Tibial nerve (tissue), 4 donors: ENCODE measurements at regions not wholly inside any gene's neighbourhood (a gene's known extent, or its start where the extent isn't known, plus 50 kb on each side); places are given as distances from the start of the nearest gene placed in this dataset.

Experiments
- DNase-seq, 2 donors: peaks; one replicate each; pipeline ENCODE4 v3.0.0-alpha.2; 2019; ENCODE audit warnings: low spot score in 2 of 2
- H3K27ac ChIP-seq, 4 donors: fragments of 200-600 bp; sonication (generic) in 3 of 4; one replicate each; pipeline ENCODE4 v1.5.1; 2017 to 2019; ENCODE audit warnings: mild to moderate bottlenecking in 1 of 4
- H3K27me3 ChIP-seq, 2 donors: fragments of 200-600 bp; sonication (generic) in 1 of 2; one replicate each; pipeline versions ENCODE4 v1.5.1 to v1.6.0; 2017 to 2019
- H3K36me3 ChIP-seq, 3 donors: fragments of 200-600 bp; sonication (generic); one replicate each; pipeline ENCODE4 v1.5.1; 2018 to 2019
- H3K4me1 ChIP-seq, 4 donors: fragments of 200-600 bp; sonication (generic) in 3 of 4; one replicate each; pipeline ENCODE4 v1.5.1; 2017 to 2019
- H3K4me3 ChIP-seq, 4 donors: fragments of 200-600 bp; sonication (generic) in 3 of 4; one replicate each; pipeline ENCODE4 v1.5.1; 2017 to 2019; ENCODE audit warnings: mild to moderate bottlenecking in 1 of 4, moderate library complexity in 1 of 4
- H3K9me3 ChIP-seq, 4 donors: fragments of 200-600 bp; sonication (generic) in 3 of 4; one replicate each; pipeline ENCODE4 v1.5.1; 2017 to 2019
- EP300 ChIP-seq, 2 donors: sonication (generic); formaldehyde crosslinking; IDR thresholded peaks; one replicate each; pipeline ENCODE4 v1.6.1; 2017; ENCODE audit warnings: antibody characterized with exemption in 2 of 2, mild to moderate bottlenecking in 1 of 2
- POLR2A ChIP-seq, 2 donors: fragments of 450-650 bp; IDR thresholded peaks; one replicate each; pipeline ENCODE4 v1.6.1; 2017; ENCODE audit warnings: antibody characterized with exemption in 2 of 2, mild to moderate bottlenecking in 2 of 2, moderate library complexity in 2 of 2
- WGBS, 2 donors: methylation state at CpG; one replicate each; pipeline ENCODE4 v1.1.5; 2018; 5-methylcytosine and 5-hydroxymethylcytosine counted together
- TF ChIP-seq, protein P1 (sequence below), 5 experiments: fragments of 200-600 bp in 3 of 5; fragments of 450-650 bp in 2 of 5; sonication (generic) in 3 of 5; IDR thresholded peaks; one replicate each; pipeline ENCODE4 v1.5.1; 2016 to 2019; ENCODE audit warnings: antibody characterized with exemption in 5 of 5, mild to moderate bottlenecking in 3 of 5, moderate library complexity in 2 of 5

DNA sequence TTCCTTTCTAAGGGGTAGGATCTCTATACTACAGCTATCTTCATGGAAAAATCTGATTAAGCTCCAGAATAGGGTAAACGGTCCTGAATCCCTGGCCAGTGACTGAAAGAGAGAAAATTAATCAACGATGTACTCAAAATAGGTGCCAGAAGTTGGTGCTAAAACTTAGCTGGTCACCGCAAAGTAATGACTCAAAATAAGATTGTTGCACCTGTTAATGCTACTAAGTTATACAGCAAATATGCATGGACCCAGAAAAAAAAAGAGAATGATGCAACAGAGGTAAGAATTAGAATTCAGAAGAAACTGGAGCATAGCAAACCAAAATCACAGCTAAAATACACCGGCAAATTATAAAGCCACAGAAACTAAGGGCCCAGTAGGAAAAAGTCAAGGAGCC, 239.7 kb upstream of the FAM241A start:
- Histone ChIP-seq H3K4me1 (no peaks in the 10 kb centered on the region), H3K9me3 (no peaks in the 10 kb centered on the region), H3K27ac (no peak overlapping the region), H3K4me3 (no peak overlapping the region), H3K36me3 (no peaks in the 10 kb centered on the region), H3K27me3 (no peaks in the 10 kb centered on the region)
- TF ChIP-seq EP300 (IDR thresholded peaks at IDR 0.05): no peak
- no peak for TF ChIP-seq POLR2A (IDR thresholded peaks at IDR 0.05)
- TF ChIP-seq, protein P1, sequence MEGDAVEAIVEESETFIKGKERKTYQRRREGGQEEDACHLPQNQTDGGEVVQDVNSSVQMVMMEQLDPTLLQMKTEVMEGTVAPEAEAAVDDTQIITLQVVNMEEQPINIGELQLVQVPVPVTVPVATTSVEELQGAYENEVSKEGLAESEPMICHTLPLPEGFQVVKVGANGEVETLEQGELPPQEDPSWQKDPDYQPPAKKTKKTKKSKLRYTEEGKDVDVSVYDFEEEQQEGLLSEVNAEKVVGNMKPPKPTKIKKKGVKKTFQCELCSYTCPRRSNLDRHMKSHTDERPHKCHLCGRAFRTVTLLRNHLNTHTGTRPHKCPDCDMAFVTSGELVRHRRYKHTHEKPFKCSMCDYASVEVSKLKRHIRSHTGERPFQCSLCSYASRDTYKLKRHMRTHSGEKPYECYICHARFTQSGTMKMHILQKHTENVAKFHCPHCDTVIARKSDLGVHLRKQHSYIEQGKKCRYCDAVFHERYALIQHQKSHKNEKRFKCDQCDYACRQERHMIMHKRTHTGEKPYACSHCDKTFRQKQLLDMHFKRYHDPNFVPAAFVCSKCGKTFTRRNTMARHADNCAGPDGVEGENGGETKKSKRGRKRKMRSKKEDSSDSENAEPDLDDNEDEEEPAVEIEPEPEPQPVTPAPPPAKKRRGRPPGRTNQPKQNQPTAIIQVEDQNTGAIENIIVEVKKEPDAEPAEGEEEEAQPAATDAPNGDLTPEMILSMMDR (IDR thresholded peaks at IDR 0.05): no peak
- DNase-seq: no peak
- 86 to 90% methylated on average over 4 of the region's 4 CpGs for WGBS, 2 donors

DNA sequence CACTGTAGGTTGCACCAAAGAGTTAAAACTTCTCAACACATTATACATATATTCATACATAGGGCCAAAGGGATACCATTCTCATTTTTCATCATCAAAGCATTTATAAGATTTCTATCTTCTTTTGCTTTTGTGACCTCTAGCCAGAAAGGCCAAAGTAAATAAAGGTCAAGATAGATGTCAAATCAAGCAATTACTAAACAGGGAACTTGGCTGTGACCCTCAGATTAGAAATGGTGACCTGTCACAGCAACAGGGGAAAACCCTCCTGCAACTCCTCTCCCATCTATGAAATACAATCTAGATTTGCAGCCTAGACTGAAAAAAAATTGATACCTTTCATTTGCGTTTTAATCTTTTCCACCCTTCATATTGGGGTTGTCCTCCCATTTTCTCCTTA, 225.6 kb upstream of the FAM241A start:
- no peak for DNase-seq
- Histone ChIP-seq H3K9me3 (no peaks in the 10 kb centered on the region), H3K36me3 (no peaks in the 10 kb centered on the region), H3K4me3 (no peak overlapping the region), H3K27me3 (no peaks in the 10 kb centered on the region), H3K4me1 (no peaks in the 10 kb centered on the region), H3K27ac (no peak overlapping the region)
- TF ChIP-seq EP300 (IDR thresholded peaks at IDR 0.05) (no peak), POLR2A (IDR thresholded peaks at IDR 0.05) (no peak)
- TF ChIP-seq, protein P1 (IDR thresholded peaks at IDR 0.05): no peak
- WGBS, 2 donors: 80 to 86% methylated on average over 1 of the region's 1 CpG

DNA sequence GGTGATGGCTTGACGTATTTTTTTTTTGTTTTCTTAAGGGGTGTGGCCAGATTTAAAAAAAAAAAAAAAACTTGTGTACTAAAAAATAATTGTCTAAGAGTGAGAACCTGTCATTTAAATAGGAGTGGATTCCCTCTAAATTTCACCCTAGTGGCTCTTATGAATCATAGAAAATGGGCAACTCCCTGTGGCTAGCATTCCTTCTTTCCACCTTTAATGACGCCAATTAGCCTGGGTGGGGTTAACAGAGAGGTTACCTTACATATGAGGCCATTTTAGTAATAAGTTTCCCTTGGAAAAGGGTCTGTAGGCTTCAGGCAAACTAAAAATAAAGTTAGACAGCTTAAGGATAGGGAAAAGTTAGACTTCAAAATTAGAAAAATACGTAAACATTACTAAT, 223.5 kb upstream of the FAM241A start:
- H3K27ac ChIP-seq: no peak overlapping the region
- H3K9me3 ChIP-seq: no peaks in the 10 kb centered on the region
- H3K36me3 ChIP-seq: no peaks in the 10 kb centered on the region
- DNase-seq: no peak
- TF ChIP-seq POLR2A (IDR thresholded peaks at IDR 0.05) (no peak), EP300 (IDR thresholded peaks at IDR 0.05) (no peak)
- TF ChIP-seq, protein P1 (IDR thresholded peaks at IDR 0.05): no peak
- no peaks in the 10 kb centered on the region for H3K27me3 ChIP-seq
- no peaks in the 10 kb centered on the region for H3K4me1 ChIP-seq
- H3K4me3 ChIP-seq: no peak overlapping the region
- 81 to 90% methylated on average over 3 of the region's 3 CpGs for WGBS, 2 donors

DNA sequence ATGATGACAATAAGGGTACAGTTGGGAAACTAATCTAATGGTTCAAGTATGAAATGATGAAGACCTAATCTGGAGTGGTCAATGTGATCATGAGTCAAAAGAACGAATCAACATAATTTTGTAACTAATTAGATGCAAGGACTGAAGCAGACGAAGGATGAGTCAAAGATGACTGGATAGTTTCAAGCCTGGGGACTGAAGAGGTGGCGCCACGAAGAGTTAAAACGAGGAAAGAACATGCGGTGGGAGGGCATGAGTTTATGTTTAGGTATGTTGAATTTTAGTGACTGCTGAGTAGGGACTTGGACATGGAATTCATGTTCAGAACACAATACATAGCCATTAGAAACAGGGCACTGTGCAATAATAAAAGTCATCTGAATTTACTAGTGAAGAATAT, 221.5 kb upstream of the FAM241A start:
- 87% methylated on average over 6 of the region's 6 CpGs for WGBS, 2 donors
- Histone ChIP-seq H3K36me3 (no peaks in the 10 kb centered on the region), H3K4me3 (no peak overlapping the region), H3K4me1 (no peaks in the 10 kb centered on the region), H3K9me3 (no peaks in the 10 kb centered on the region), H3K27me3 (no peaks in the 10 kb centered on the region), H3K27ac (no peak overlapping the region)
- TF ChIP-seq POLR2A (IDR thresholded peaks at IDR 0.05) (no peak), EP300 (IDR thresholded peaks at IDR 0.05) (no peak)
- TF ChIP-seq, protein P1 (IDR thresholded peaks at IDR 0.05): no peak
- no peak for DNase-seq

DNA sequence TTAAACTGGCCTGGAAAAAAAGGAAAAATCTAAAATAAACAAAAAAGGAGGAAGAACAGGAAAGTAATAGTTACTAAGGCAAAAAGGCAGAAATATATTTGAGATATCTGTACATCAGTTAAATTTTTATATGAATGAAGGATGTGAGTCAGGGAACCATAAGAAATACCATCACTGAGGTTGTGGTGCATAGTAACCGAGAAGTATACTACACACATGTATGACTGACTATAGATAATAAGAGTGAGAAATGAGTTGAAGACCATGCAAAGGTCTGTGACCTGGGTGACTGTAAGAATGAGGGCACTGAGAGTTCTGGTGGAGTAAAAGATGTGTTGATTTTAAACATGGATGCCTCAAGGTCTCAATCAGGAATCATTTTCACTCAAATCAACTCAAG, 220.6 kb upstream of the FAM241A start:
- WGBS, 2 donors: 89 to 97% methylated on average over 1 of the region's 1 CpG
- DNase-seq: no peak
- Histone ChIP-seq H3K4me3 (no peak overlapping the region), H3K27me3 (no peaks in the 10 kb centered on the region), H3K27ac (no peak overlapping the region), H3K4me1 (no peaks in the 10 kb centered on the region), H3K36me3 (no peaks in the 10 kb centered on the region), H3K9me3 (no peaks in the 10 kb centered on the region)
- TF ChIP-seq, protein P1 (IDR thresholded peaks at IDR 0.05): no peak
- TF ChIP-seq EP300 (IDR thresholded peaks at IDR 0.05): no peak
